ENCODE measurements at regions not wholly inside any gene's neighbourhood (a gene's known extent, or its start where the extent isn't known, plus 50 kb on each side); places are given as distances from the start of the nearest gene placed in this dataset.
"Not testable (repeated sequence)": the region's sequence is repeated elsewhere in the genome, so short reads cannot be mapped to it uniquely, and the experiment has no call there.

GRCh38 chr1:199242147-199242546 lies 603.3 kb downstream of the PTPRC start:
- DNase-seq: peak; percentile 24

- no peak for DNase-seq
These were observed 603.8 kb downstream of the PTPRC start for GRCh38 chr1:199242601-199243000.

GRCh38 chr1:199243423-199244061 lies 604.7 kb downstream of the PTPRC start:
- peak; percentile 75 for DNase-seq

- DNase-seq: no peak
These were observed 607.1 kb downstream of the PTPRC start for GRCh38 chr1:199245946-199246345.

GRCh38 chr1:199246716-199247115 lies 607.9 kb downstream of the PTPRC start:
- DNase-seq: no peak

- DNase-seq: no peak
These were observed 609.1 kb downstream of the PTPRC start for GRCh38 chr1:199247891-199248290.

GRCh38 chr1:199254040-199254439 lies 615.2 kb downstream of the PTPRC start:
- not testable (repeated sequence) for DNase-seq

- DNase-seq: no peak
These were observed 622.5 kb downstream of the PTPRC start for GRCh38 chr1:199261328-199261727.

- no peak for DNase-seq
These were observed 625.4 kb downstream of the PTPRC start for GRCh38 chr1:199264283-199264682.

GRCh38 chr1:199264911-199265310 lies 626.1 kb downstream of the PTPRC start:
- DNase-seq: no peak

GRCh38 chr1:199265319-199265718 lies 626.5 kb downstream of the PTPRC start:
- no peak for DNase-seq

GRCh38 chr1:199269241-199269640 lies 630.4 kb downstream of the PTPRC start:
- no peak for DNase-seq

GRCh38 chr1:199272139-199272544 lies 633.3 kb downstream of the PTPRC start:
- DNase-seq: no peak

GRCh38 chr1:199272628-199273086 lies 633.8 kb downstream of the PTPRC start:
- no peak for DNase-seq

GRCh38 chr1:199273837-199274379 lies 635.1 kb downstream of the PTPRC start:
- DNase-seq: no peak

GRCh38 chr1:199279067-199279466 lies 640.2 kb downstream of the PTPRC start:
- DNase-seq: no peak

GRCh38 chr1:199279872-199280645 lies 641.2 kb downstream of the PTPRC start:
- DNase-seq: no peak

GRCh38 chr1:199282751-199283305 lies 644.0 kb downstream of the PTPRC start:
- DNase-seq: no peak

- DNase-seq: no peak
These were observed 645.0 kb downstream of the PTPRC start for GRCh38 chr1:199283794-199284193.

- DNase-seq: no peak
These were observed 648.4 kb downstream of the PTPRC start for GRCh38 chr1:199287206-199287605.

GRCh38 chr1:199287647-199288046 lies 648.8 kb downstream of the PTPRC start:
- DNase-seq: no peak

GRCh38 chr1:199290186-199290585 lies 651.3 kb downstream of the PTPRC start:
- no peak for DNase-seq

- DNase-seq: no peak
These were observed 652.3 kb downstream of the PTPRC start for GRCh38 chr1:199291022-199291740.
